Body of pancreas (tissue), 4 donors: ENCODE measurements at regions not wholly inside any gene's neighbourhood (a gene's known extent, or its start where the extent isn't known, plus 50 kb on each side); places are given as distances from the start of the nearest gene placed in this dataset.

ENCODE experiments used
- ATAC-seq: fragments of 150-250 bp; one replicate; pipeline ENCODE4 v1.9.1; 2016
- DNase-seq, 4 donors: peaks; one replicate each; pipeline ENCODE4 v3.0.0-alpha.2; 2019
- H3K27ac ChIP-seq, 4 donors: fragments of 200-600 bp; sonication (generic); 1 replicate in 3 of 4; 2 replicates in 1 of 4; pipeline versions ENCODE4 v1.5.1 to v1.6.1; 2016 to 2019; ENCODE audit warnings: mild to moderate bottlenecking in 1 of 4, mixed read lengths in 1 of 4, moderate library complexity in 1 of 4
- H3K27me3 ChIP-seq, 2 donors: fragments of 200-600 bp; sonication (generic); one replicate each; pipeline ENCODE4 v1.6.0; 2016; ENCODE audit warnings: mild to moderate bottlenecking in 1 of 2
- H3K36me3 ChIP-seq, 2 donors: fragments of 200-600 bp; sonication (generic); replicated peaks in 1 of 2; 2 replicates each; pipeline ENCODE4 v1.5.1; 2016; ENCODE audit warnings: low read depth in 2 of 2; ENCODE audit not compliant: insufficient read depth in 1 of 2
- H3K4me1 ChIP-seq: fragments of 200-600 bp; sonication (generic); one replicate; pipeline ENCODE4 v1.6.0; 2016
- H3K4me3 ChIP-seq, 2 donors: fragments of 200-600 bp; sonication (generic); 1 replicate in 1 of 2; 2 replicates in 1 of 2; pipeline ENCODE4 v1.5.1; 2016 to 2019
- H3K9me3 ChIP-seq, 3 donors: fragments of 200-600 bp; sonication (generic); 1 replicate in 2 of 3; 2 replicates in 1 of 3; pipeline ENCODE4 v1.5.1; 2016
- CTCF ChIP-seq, 7 experiments: fragments of 450-650 bp in 4 of 7; fragments of 200-600 bp in 3 of 7; sonication (generic) in 3 of 7; IDR thresholded peaks; one replicate each; pipeline ENCODE4 v1.5.1; 2016 to 2019; ENCODE audit warnings: antibody characterized with exemption in 7 of 7
- POLR2A ChIP-seq, 3 donors: fragments of 450-650 bp; IDR thresholded peaks; one replicate each; pipeline ENCODE4 v1.6.1; 2016; ENCODE audit warnings: antibody characterized with exemption in 3 of 3, mild to moderate bottlenecking in 2 of 3
- WGBS, 2 donors: methylation state at CpG; one replicate each; pipeline ENCODE4 v1.1.5; 2017; 5-methylcytosine and 5-hydroxymethylcytosine counted together
- intact Hi-C: fragments of 100-400 bp; cut with DNase I; formaldehyde crosslinking; loops from one replicate; pipeline ENCODE4 v1.15.1; 2023

GRCh38 chrX:40188573-40189417 lies 91.0 kb upstream of the BCOR start:
- H3K27ac ChIP-seq, result no peak overlapping the region
- ATAC-seq (no peak), DNase-seq (no peak)
- H3K9me3 ChIP-seq, result no peaks in the 10 kb centered on the region
- no peak for TF ChIP-seq POLR2A (IDR thresholded peaks at IDR 0.05)
- no peak for TF ChIP-seq CTCF (IDR thresholded peaks at IDR 0.05)
- no peaks in the 10 kb centered on the region for H3K4me1 ChIP-seq
- 74 to 81% methylated on average over 14 to 18 of the region's 18 CpGs for WGBS, 2 donors
- intact Hi-C loops, result no loop called here
- H3K27me3 ChIP-seq, result no peaks in the 10 kb centered on the region
- no peaks in the 10 kb centered on the region for H3K36me3 ChIP-seq
- no peak overlapping the region for H3K4me3 ChIP-seq

GRCh38 chrX:40184968-40185367 lies 87.2 kb upstream of the BCOR start:
- Histone ChIP-seq H3K36me3 (no peaks in the 10 kb centered on the region), H3K27me3 (no peaks in the 10 kb centered on the region), H3K4me3 (no peak overlapping the region), H3K4me1 (no peaks in the 10 kb centered on the region), H3K9me3 (no peaks in the 10 kb centered on the region), H3K27ac (no peak overlapping the region)
- 77 to 84% methylated on average over 2 to 4 of the region's 4 CpGs for WGBS, 2 donors
- no peak for ATAC-seq
- no peak for TF ChIP-seq POLR2A (IDR thresholded peaks at IDR 0.05)
- no peak for TF ChIP-seq CTCF (IDR thresholded peaks at IDR 0.05)
- intact Hi-C loops, result no loop called here
- DNase-seq, result no peak

- H3K36me3 ChIP-seq, result no peaks in the 10 kb centered on the region
- WGBS, 2 donors, result 75 to 80% methylated on average over 2 of the region's 2 CpGs
- no peaks in the 10 kb centered on the region for H3K27me3 ChIP-seq
- TF ChIP-seq CTCF (IDR thresholded peaks at IDR 0.05) (no peak), POLR2A (IDR thresholded peaks at IDR 0.05) (no peak)
- H3K9me3 ChIP-seq, result no peaks in the 10 kb centered on the region
- no peak for DNase-seq
- intact Hi-C loops, result no loop called here
- no peaks in the 10 kb centered on the region for H3K4me1 ChIP-seq
- no peak overlapping the region for H3K27ac ChIP-seq
- no peak for ATAC-seq
- no peak overlapping the region for H3K4me3 ChIP-seq
Measured at GRCh38 chrX:40182615-40183014, 84.9 kb upstream of the BCOR start.

- TF ChIP-seq POLR2A (IDR thresholded peaks at IDR 0.05), result no peak
- no peak for TF ChIP-seq CTCF (IDR thresholded peaks at IDR 0.05)
- H3K9me3 ChIP-seq, result no peaks in the 10 kb centered on the region
- WGBS, 2 donors, result 88% methylated on average over 5 of the region's 7 CpGs; no CpG with 5 or more reads in 1 of the 2 donors
- DNase-seq (no peak), ATAC-seq (no peak)
- no peak overlapping the region for H3K27ac ChIP-seq
- intact Hi-C loops, result no loop called here
- peaks cover 3% of the 10 kb centered on the region for H3K4me1 ChIP-seq
- no peak overlapping the region for H3K4me3 ChIP-seq
- H3K36me3 ChIP-seq, result no peaks in the 10 kb centered on the region
- H3K27me3 ChIP-seq, result no peaks in the 10 kb centered on the region
Measured at GRCh38 chrX:40182095-40182494, 84.3 kb upstream of the BCOR start.

GRCh38 chrX:40179283-40179682 lies 81.5 kb upstream of the BCOR start:
- Histone ChIP-seq H3K36me3 (no peaks in the 10 kb centered on the region), H3K27me3 (no peaks in the 10 kb centered on the region), H3K4me3 (no peak overlapping the region), H3K4me1 (peaks cover 12% of the 10 kb centered on the region), H3K27ac (no peak overlapping the region), H3K9me3 (no peaks in the 10 kb centered on the region)
- TF ChIP-seq POLR2A (IDR thresholded peaks at IDR 0.05) (no peak), CTCF (IDR thresholded peaks at IDR 0.05) (no peak)
- intact Hi-C loops, result no loop called here
- ATAC-seq, result no peak
- DNase-seq, result no peak
- WGBS, 2 donors, result 74 to 76% methylated on average over 7 of the region's 7 CpGs
